Liver (tissue), 8 donors: ENCODE measurements at regions not wholly inside any gene's neighbourhood (a gene's known extent, or its start where the extent isn't known, plus 50 kb on each side); places are given as distances from the start of the nearest gene placed in this dataset.
A peak's percentile ranks its signal among the peaks of the same experiment; 100 is the strongest.

Experiments
- DNase-seq: peaks from one replicate; pipeline ENCODE4 v3.0.0-alpha.2; 2017; ENCODE audit warnings: low spot score
- H3K27ac ChIP-seq, 2 donors: one replicate each; pipeline ENCODE4 v1.7.0; 2013; ENCODE audit warnings: inconsistent platforms in 2 of 2, low read length in 2 of 2, control low read depth in 1 of 2, low read depth in 1 of 2, mild to moderate bottlenecking in 1 of 2
- H3K27me3 ChIP-seq, 4 donors: one replicate each; pipeline versions ENCODE4 v1.6.1 to v1.7.0; 2013; ENCODE audit warnings: low read length in 3 of 4, inconsistent platforms in 1 of 4, mild to moderate bottlenecking in 1 of 4, moderate library complexity in 1 of 4; ENCODE audit not compliant: control insufficient read depth in 4 of 4, insufficient read depth in 4 of 4
- H3K36me3 ChIP-seq, 4 donors: one replicate each; pipeline versions ENCODE4 v1.6.1 to v1.7.0; 2013; ENCODE audit warnings: low read length in 3 of 4, mild to moderate bottlenecking in 3 of 4, low read depth in 1 of 4, moderate library complexity in 1 of 4; ENCODE audit not compliant: control insufficient read depth in 4 of 4, insufficient read depth in 3 of 4
- H3K4me1 ChIP-seq, 4 donors: one replicate each; pipeline versions ENCODE4 v1.6.1 to v1.7.0; 2013; ENCODE audit warnings: low read length in 3 of 4, mild to moderate bottlenecking in 3 of 4, moderate library complexity in 1 of 4; ENCODE audit not compliant: control insufficient read depth in 4 of 4, insufficient read depth in 4 of 4
- H3K4me3 ChIP-seq, 3 donors: one replicate each; pipeline versions ENCODE4 v1.6.1 to v1.7.0; 2013; ENCODE audit warnings: low read length in 3 of 3, control low read depth in 1 of 3, low read depth in 1 of 3, mild to moderate bottlenecking in 1 of 3
- H3K9ac ChIP-seq, 2 donors: one replicate each; pipeline ENCODE4 v1.7.0; 2013; ENCODE audit warnings: low read length in 2 of 2, mild to moderate bottlenecking in 2 of 2, moderate library complexity in 2 of 2, control low read depth in 1 of 2, low read depth in 1 of 2
- H3K9me3 ChIP-seq, 4 donors: one replicate each; pipeline versions ENCODE4 v1.6.1 to v1.7.0; 2013; ENCODE audit warnings: low read length in 3 of 4; ENCODE audit not compliant: control insufficient read depth in 4 of 4
- EGR1 ChIP-seq, 2 donors: IDR thresholded peaks; 2 replicates each; pipeline ENCODE4 v1.6.1; 2016 to 2018; ENCODE audit warnings: antibody characterized with exemption in 2 of 2, low read depth in 2 of 2
- FOXA2 ChIP-seq: IDR thresholded peaks from 2 replicates; pipeline ENCODE4 v1.6.1; 2016; ENCODE audit warnings: antibody characterized with exemption
- GABPA ChIP-seq, 2 donors: IDR thresholded peaks in 1 of 2; conservative IDR thresholded peaks in 1 of 2; 2 replicates each; pipeline ENCODE4 v1.6.1; 2016; ENCODE audit warnings: antibody characterized with exemption in 2 of 2, mild to moderate bottlenecking in 1 of 2, moderate library complexity in 1 of 2
- HNF4A ChIP-seq, 2 donors: conservative IDR thresholded peaks; 2 replicates each; pipeline ENCODE4 v1.6.1; 2016; ENCODE audit warnings: antibody characterized with exemption in 2 of 2, mild to moderate bottlenecking in 2 of 2
- HNF4G ChIP-seq: IDR thresholded peaks from 2 replicates; pipeline ENCODE4 v1.6.1; 2016; ENCODE audit warnings: antibody characterized with exemption
- NR2F2 ChIP-seq: IDR thresholded peaks from 2 replicates; pipeline ENCODE4 v1.6.1; 2016; ENCODE audit warnings: antibody characterized with exemption
- RAD21 ChIP-seq, 2 donors: IDR thresholded peaks; 2 replicates each; pipeline ENCODE4 v1.6.1; 2016; ENCODE audit warnings: antibody characterized with exemption in 2 of 2, mild to moderate bottlenecking in 2 of 2
- RXRA ChIP-seq, 2 donors: IDR thresholded peaks; 2 replicates each; pipeline ENCODE4 v1.6.1; 2017 to 2018; ENCODE audit warnings: antibody characterized with exemption in 2 of 2, mild to moderate bottlenecking in 1 of 2
- SP1 ChIP-seq: IDR thresholded peaks from 2 replicates; pipeline ENCODE4 v1.6.1; 2018; ENCODE audit warnings: antibody characterized with exemption, mild to moderate bottlenecking
- TAF1 ChIP-seq: conservative IDR thresholded peaks from 2 replicates; pipeline ENCODE4 v1.6.1; 2016; ENCODE audit warnings: antibody characterized with exemption, mild to moderate bottlenecking
- YY1 ChIP-seq: IDR thresholded peaks from 2 replicates; pipeline ENCODE4 v1.6.1; 2016; ENCODE audit warnings: antibody characterized with exemption, mild to moderate bottlenecking
- WGBS: extraction: QIAGEN DNeasy Blood & Tissue Kit; methylation state at CpG from one replicate; pipeline ENCODE4 v1.1.7; 2013; 5-methylcytosine and 5-hydroxymethylcytosine counted together
- TF ChIP-seq, protein P1 (sequence below): IDR thresholded peaks from 2 replicates; pipeline ENCODE4 v1.6.1; 2016; ENCODE audit warnings: antibody characterized with exemption, mild to moderate bottlenecking
- TF ChIP-seq, protein P2 (sequence below): IDR thresholded peaks from 2 replicates; pipeline ENCODE4 v1.6.1; 2016; ENCODE audit warnings: antibody characterized with exemption
- TF ChIP-seq, protein P3 (sequence below): IDR thresholded peaks from 2 replicates; pipeline ENCODE4 v1.6.1; 2016; ENCODE audit warnings: antibody characterized with exemption
- TF ChIP-seq, protein P4 (sequence below): IDR thresholded peaks from 2 replicates; pipeline ENCODE4 v1.6.1; 2016; ENCODE audit warnings: antibody characterized with exemption
- TF ChIP-seq, protein P5 (sequence below): fragments of 150-350 bp; IDR thresholded peaks from 2 replicates; pipeline ENCODE4 v1.5.1; 2017; ENCODE audit warnings: improper control_type of control experiment, low read depth, low read length; ENCODE audit not compliant: missing input control
- donor health status: healthy.
- donor health status: healthy.
- donor health status: healthy.
- donor health status: healthy.
- donor health status: healthy.

DNA sequence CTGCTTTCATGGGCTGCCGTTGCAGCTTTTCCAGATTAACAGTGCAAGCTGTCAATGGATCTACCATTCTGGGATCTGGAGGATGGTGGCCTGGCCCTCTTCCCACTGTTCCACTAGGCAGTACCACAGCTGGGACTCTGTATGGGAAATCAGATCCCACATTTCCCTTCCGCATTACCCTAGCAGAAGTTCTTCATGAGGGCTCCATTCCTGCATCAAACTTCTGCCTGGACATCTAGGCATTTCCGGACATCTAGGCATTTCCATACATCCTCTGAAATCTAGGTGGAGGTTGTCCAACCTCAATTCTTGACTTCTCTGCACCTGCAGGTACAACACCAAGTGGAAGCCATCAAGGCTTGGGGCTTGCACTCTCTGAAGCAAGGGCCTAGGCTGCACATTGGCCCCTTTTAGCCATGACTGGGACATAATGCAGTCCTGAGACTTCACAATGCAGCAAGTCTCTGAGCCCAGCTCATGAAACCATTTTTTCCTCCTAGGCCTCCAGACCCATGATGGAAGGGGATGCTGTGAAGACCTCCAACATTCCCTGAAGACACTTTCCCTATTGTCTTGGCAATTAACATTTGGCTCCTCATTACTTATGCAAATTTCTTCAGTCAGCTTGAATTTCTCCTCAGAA, 863.3 kb downstream of the C12orf50 start:
- Histone ChIP-seq H3K4me1 (no peaks in the 10 kb centered on the region), H3K27me3 (no peaks in the 10 kb centered on the region), H3K9me3 (peaks cover 0 to 18% (median 8%) of the 10 kb centered on the region in 4 donors), H3K4me3 (peak overlapping the region in 1 of 3 donors; percentile 4), H3K9ac (no peak overlapping the region), H3K27ac (no peak overlapping the region), H3K36me3 (no peaks in the 10 kb centered on the region)
- DNase-seq = no peak
- TF ChIP-seq GABPA (IDR thresholded peaks at IDR 0.05 in 1 of 2, conservative IDR thresholded peaks at IDR 0.05 in 1 of 2) (no peak), SP1 (no peak), RXRA (IDR thresholded peaks at IDR 0.05) (no peak), FOXA2 (no peak), YY1 (no peak), HNF4G (no peak), HNF4A (conservative IDR thresholded peaks at IDR 0.05) (no peak), RAD21 (IDR thresholded peaks at IDR 0.05) (no peak), NR2F2 (no peak)
- TF ChIP-seq, protein P1, sequence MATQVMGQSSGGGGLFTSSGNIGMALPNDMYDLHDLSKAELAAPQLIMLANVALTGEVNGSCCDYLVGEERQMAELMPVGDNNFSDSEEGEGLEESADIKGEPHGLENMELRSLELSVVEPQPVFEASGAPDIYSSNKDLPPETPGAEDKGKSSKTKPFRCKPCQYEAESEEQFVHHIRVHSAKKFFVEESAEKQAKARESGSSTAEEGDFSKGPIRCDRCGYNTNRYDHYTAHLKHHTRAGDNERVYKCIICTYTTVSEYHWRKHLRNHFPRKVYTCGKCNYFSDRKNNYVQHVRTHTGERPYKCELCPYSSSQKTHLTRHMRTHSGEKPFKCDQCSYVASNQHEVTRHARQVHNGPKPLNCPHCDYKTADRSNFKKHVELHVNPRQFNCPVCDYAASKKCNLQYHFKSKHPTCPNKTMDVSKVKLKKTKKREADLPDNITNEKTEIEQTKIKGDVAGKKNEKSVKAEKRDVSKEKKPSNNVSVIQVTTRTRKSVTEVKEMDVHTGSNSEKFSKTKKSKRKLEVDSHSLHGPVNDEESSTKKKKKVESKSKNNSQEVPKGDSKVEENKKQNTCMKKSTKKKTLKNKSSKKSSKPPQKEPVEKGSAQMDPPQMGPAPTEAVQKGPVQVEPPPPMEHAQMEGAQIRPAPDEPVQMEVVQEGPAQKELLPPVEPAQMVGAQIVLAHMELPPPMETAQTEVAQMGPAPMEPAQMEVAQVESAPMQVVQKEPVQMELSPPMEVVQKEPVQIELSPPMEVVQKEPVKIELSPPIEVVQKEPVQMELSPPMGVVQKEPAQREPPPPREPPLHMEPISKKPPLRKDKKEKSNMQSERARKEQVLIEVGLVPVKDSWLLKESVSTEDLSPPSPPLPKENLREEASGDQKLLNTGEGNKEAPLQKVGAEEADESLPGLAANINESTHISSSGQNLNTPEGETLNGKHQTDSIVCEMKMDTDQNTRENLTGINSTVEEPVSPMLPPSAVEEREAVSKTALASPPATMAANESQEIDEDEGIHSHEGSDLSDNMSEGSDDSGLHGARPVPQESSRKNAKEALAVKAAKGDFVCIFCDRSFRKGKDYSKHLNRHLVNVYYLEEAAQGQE = no peak
- TF ChIP-seq, protein P2, sequence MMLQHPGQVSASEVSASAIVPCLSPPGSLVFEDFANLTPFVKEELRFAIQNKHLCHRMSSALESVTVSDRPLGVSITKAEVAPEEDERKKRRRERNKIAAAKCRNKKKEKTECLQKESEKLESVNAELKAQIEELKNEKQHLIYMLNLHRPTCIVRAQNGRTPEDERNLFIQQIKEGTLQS = no peak
- 91% methylated on average over 3 of the region's 3 CpGs for WGBS

DNA sequence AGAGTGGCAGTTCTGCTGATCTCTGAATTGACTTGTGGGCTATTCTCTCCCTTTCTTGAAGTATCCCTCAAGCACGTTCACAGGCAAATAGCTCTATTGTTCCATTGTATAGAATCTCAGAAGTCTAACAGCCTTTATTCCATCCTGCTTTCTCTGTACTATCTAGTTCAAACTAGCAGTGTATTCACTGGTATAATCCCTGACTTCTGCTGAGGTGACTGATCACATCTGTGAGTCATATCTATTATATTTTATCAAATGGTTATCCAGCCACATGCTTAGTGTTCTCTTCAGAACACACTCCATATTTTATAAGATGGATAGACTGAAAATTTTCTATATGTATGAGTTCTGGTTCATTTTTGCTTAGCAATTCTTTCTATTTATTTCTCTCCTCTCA, 866.1 kb downstream of the C12orf50 start:
- Histone ChIP-seq H3K9ac (no peak overlapping the region), H3K36me3 (no peaks in the 10 kb centered on the region), H3K27me3 (no peaks in the 10 kb centered on the region), H3K4me1 (no peaks in the 10 kb centered on the region), H3K4me3 (no peak overlapping the region), H3K27ac (no peak overlapping the region), H3K9me3 (peaks cover 0 to 18% (median 8%) of the 10 kb centered on the region in 4 donors)
- 58% methylated on average over 1 of the region's 1 CpG for WGBS
- TF ChIP-seq, protein P3, sequence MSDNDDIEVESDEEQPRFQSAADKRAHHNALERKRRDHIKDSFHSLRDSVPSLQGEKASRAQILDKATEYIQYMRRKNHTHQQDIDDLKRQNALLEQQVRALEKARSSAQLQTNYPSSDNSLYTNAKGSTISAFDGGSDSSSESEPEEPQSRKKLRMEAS = no peak
- no peak for TF ChIP-seq NR2F2
- no peak for TF ChIP-seq YY1
- TF ChIP-seq HNF4G = no peak
- no peak for TF ChIP-seq RXRA (IDR thresholded peaks at IDR 0.05)
- TF ChIP-seq RAD21 (IDR thresholded peaks at IDR 0.05) = no peak
- TF ChIP-seq, protein P2 = no peak
- TF ChIP-seq, protein P4, sequence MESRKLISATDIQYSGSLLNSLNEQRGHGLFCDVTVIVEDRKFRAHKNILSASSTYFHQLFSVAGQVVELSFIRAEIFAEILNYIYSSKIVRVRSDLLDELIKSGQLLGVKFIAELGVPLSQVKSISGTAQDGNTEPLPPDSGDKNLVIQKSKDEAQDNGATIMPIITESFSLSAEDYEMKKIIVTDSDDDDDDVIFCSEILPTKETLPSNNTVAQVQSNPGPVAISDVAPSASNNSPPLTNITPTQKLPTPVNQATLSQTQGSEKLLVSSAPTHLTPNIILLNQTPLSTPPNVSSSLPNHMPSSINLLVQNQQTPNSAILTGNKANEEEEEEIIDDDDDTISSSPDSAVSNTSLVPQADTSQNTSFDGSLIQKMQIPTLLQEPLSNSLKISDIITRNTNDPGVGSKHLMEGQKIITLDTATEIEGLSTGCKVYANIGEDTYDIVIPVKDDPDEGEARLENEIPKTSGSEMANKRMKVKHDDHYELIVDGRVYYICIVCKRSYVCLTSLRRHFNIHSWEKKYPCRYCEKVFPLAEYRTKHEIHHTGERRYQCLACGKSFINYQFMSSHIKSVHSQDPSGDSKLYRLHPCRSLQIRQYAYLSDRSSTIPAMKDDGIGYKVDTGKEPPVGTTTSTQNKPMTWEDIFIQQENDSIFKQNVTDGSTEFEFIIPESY = no peak
- TF ChIP-seq, protein P5, sequence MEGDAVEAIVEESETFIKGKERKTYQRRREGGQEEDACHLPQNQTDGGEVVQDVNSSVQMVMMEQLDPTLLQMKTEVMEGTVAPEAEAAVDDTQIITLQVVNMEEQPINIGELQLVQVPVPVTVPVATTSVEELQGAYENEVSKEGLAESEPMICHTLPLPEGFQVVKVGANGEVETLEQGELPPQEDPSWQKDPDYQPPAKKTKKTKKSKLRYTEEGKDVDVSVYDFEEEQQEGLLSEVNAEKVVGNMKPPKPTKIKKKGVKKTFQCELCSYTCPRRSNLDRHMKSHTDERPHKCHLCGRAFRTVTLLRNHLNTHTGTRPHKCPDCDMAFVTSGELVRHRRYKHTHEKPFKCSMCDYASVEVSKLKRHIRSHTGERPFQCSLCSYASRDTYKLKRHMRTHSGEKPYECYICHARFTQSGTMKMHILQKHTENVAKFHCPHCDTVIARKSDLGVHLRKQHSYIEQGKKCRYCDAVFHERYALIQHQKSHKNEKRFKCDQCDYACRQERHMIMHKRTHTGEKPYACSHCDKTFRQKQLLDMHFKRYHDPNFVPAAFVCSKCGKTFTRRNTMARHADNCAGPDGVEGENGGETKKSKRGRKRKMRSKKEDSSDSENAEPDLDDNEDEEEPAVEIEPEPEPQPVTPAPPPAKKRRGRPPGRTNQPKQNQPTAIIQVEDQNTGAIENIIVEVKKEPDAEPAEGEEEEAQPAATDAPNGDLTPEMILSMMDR = no peak
- no peak for TF ChIP-seq TAF1
- no peak for TF ChIP-seq FOXA2
- TF ChIP-seq EGR1 (IDR thresholded peaks at IDR 0.05; ENCODE audit: low read depth in 2 of 2) = no peak
- no peak for DNase-seq
